HG03378 (cell line): ENCODE measurements at regions not wholly inside any gene's neighbourhood (a gene's known extent, or its start where the extent isn't known, plus 50 kb on each side); places are given as distances from the start of the nearest gene placed in this dataset.
"Not testable (repeated sequence)": the region's sequence is repeated elsewhere in the genome, so short reads cannot be mapped to it uniquely, and the experiment has no call there.

ENCODE experiments used
- ATAC-seq: cut with Tn5 transposase; IDR thresholded peaks from one replicate; pipeline ENCODE4 v1.9.1; 2021; ENCODE audit warnings: mild to moderate bottlenecking, moderate library complexity; ENCODE audit not compliant: unreplicated experiment

DNA sequence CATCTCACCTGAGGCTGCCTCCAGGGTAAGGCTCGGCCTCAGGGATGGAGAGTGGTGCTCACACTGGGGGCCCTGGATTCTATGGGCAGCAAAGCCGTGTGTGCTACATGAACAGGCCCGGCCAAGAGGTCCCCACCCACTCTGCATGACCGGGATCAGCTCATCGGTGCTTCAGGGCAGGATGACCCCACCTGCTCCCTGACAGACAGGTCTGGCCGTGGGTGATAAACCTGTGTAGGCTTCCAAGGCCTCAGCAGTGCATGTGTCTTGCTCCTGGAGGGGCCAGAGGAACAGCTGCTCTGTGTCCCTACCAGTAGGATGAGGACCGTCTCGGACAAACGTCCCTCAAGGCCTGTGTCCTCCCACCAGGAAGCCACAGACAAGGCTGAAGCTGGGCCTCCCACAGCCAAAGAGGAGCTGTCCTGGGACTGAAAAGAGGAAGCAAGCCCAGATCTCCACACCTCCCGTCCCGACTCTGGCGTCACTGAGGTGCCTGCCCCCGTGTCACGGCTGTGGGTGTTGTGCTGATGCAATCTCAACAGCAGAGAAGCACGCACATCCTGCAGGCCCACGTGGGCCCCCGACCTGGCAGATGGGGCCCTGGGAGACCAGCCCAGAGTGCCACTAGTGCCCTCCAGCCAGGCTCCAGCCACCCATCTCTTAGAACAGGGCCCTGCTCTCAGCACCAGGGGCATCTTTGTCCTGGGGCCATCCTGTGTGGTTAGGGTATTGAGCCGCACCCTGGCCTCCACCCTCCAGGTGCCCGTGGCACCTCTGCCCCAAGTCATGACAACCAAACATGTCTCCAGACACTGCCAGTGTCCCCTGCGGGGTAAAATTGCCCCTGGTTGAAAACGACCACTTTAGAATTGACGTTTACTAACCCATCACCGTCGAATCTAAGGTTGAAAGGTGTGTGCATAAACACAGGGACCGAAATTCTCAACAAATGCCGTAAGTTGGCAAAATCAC, 5455.9 kb upstream of the TPTE start:
- ATAC-seq = not testable (repeated sequence)

DNA sequence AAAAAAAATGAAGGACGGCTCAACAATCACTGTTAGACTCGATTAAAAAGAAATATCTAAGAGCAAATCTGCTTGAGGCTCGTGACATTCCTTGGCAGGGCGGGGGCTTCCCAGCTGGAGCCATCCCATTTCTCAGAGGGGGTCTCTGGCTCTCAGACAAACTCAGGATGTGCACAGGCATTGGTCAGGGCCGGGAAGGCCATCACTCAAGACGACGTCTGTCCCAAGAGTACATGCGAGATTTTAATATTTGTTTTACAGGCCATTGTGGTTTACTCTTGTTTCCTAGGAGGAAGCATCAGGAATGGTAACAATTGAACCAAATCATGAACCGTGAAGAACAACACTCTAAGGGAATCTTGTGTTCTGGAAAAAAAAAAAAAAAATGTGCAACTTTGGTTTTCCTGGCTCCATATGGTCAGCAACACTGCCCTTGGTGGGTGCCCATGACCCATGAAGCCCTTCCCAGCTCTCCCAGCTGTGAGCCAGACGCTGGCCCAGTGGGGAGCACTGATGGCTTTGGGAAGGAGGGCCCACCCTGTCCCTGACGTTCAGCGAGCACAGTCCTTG, 5454.6 kb upstream of the TPTE start:
- not testable (repeated sequence) for ATAC-seq

GRCh38 chr21:5067326-5068048, 5453.9 kb upstream of the TPTE start:
- not testable (repeated sequence) for ATAC-seq

DNA sequence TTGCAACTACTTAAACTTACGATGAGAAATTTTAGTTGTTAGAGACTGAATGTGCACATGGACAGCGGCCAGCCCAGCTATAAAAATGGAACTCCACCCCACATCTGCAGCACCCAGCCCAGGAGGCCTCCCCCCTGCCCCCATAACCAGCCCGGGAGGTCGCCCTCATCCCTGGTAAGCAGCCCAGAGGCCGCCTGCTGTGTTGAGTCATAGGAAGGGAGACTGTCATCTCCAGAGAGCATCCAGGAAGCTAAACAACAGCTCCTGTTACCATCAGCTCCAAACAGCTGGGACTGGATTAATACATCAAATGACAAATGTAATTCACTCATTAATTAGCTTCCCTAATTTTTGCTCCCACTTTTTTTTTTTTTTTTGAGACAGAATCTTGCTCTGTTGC, 5452.7 kb upstream of the TPTE start:
- not testable (repeated sequence) for ATAC-seq

DNA sequence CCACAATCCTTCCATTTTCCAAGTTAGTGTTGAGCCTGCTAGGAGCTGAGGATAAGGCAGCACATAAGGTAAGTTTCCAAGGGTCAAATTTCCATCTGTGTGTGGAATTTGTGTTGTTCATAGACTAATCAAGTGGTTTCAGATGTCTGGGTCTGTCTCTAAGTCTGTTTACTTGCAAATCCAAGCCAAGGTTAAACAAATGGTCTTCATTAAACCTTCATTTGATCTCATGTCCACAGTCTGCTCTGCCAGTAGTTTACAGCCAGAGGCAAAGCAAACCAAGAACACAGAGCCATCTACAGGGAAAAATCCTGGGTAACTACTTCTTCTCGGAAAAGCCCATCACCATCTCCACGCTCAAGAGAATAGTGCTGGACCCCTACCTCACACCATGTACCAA, 5450.2 kb upstream of the TPTE start:
- ATAC-seq = not testable (repeated sequence)

DNA sequence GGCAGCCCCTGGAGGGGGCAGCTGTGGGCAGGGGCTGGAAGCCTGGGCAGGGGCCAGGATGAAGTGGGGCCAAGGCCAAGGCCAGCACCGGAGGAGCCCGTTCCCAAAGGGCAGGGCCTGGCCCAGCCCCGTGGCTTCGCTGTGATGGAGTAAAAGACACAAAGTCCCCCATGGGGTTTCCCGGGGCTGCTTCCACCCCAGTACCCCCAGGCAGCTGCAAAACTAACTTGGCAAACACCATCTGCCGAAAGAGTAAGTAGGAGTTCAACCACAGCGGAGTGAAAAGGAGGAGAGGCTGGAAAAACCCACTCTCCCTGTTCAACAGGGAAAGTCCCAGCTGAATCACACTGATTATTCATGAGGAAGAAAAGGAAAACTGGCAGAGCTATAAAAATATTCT, 5444.5 kb upstream of the TPTE start:
- ATAC-seq = not testable (repeated sequence)

DNA sequence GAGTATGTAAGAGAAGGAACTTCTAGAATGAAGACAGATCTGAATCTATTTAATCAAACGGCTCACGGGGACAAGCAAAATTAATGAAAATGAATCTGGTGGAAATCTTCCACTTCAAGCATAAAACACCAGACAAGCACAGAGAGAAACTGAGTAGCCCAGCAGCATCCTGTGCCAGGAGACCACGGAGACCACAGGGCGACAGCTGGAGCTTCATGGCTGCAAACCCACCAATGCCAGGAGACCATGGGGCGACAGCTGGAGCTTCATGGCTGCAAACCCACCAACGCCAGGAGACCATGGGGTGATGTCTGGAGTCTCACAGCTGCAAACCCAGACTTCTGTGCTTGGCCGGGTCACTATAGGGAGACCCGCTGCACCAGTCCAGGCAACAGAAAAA, 5442.0 kb upstream of the TPTE start:
- not testable (repeated sequence) for ATAC-seq

DNA sequence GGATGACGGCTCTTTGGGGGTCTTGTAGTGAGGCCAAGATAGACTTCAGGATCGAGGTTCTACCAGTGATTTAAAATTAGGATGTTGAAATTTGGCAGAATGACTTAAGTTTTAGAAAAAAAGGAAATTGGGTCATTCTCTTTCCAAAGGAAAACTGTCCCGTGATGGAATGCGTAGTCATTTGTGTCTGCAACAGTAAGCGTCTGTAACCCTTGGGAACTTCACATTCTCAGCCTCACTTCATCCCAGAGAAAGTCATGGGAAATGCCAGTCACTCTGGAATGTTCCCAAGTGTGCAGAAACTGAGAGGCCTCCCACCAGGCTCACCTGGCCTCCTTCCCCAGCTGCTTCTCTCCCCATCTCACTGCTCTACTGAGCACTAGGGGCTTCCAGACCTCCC, 5441.4 kb upstream of the TPTE start:
- not testable (repeated sequence) for ATAC-seq

GRCh38 chr21:5084246-5084645, 5437.1 kb upstream of the TPTE start:
- ATAC-seq = not testable (repeated sequence)

DNA sequence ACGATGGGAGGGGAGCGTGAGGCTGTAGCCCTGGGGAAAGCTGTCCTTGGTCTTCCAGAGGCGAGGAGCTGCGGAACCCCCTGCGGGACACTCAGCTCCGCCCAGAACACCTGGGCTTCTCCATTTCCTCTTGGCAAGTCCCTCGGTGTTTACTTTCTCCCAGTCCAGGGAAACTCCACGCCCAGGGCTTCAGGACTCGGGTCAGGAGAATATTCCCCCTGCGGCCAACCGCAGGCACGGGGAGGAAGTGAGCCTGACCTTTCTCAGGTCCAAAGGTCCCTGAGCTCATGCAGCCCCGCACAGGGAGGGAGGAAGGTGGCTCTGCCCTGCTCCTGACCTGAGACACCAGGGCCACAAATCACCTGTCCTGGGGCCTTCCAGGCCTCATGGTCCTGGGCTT, 5435.9 kb upstream of the TPTE start:
- ATAC-seq = not testable (repeated sequence)

DNA sequence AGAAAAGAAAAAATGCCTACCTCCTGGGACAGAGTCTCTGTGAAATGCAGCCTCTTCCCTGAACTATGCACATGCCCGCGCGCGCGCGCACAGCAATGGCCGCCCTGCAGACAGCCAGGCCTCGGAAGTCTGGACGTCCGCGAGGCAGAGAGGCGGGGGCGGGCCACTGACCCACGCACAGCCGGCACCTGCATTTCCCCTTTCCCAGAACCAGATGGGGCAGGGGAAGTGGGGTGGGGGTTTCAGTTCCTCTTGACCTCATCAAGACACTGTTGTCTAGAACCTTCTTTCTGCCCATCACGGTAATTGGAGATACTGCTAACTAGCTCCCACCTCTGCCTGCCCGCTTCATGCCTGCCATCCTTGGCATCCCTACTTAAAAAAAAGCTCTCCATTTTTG, 5435.0 kb upstream of the TPTE start:
- ATAC-seq = not testable (repeated sequence)

GRCh38 chr21:5088820-5089219, 5432.6 kb upstream of the TPTE start:
- not testable (repeated sequence) for ATAC-seq

DNA sequence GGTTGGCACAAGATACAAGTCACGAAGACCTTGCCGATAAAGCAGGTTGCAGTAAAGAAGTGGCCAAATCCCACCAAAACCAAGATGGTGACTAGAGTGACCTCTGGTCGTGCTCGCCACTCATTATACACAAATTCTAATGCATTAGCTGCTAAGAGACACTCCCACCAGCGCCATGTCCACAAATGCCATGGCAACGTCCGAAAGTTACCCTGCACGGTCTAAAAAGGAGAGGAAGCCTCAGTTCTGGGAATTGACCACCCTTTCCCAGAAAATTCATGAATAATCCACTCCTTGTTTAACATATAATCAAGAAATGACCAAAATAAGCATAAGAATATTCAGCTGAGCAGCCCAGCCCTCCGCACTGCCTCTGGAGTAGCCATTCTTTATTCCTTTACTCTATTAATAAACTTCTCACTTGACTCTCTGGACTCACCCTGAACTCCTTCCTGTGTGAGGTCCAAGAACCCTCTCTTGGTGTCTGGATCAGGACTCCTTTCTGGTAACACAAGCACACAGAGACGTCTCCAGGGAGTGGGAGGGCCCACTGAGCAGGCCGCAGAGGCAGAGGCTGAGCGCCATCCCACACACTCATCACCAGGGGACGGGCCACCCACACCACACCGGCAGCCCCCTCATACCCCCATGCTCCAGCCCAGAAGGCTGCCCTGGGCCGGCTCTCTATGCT, 5431.8 kb upstream of the TPTE start:
- not testable (repeated sequence) for ATAC-seq

DNA sequence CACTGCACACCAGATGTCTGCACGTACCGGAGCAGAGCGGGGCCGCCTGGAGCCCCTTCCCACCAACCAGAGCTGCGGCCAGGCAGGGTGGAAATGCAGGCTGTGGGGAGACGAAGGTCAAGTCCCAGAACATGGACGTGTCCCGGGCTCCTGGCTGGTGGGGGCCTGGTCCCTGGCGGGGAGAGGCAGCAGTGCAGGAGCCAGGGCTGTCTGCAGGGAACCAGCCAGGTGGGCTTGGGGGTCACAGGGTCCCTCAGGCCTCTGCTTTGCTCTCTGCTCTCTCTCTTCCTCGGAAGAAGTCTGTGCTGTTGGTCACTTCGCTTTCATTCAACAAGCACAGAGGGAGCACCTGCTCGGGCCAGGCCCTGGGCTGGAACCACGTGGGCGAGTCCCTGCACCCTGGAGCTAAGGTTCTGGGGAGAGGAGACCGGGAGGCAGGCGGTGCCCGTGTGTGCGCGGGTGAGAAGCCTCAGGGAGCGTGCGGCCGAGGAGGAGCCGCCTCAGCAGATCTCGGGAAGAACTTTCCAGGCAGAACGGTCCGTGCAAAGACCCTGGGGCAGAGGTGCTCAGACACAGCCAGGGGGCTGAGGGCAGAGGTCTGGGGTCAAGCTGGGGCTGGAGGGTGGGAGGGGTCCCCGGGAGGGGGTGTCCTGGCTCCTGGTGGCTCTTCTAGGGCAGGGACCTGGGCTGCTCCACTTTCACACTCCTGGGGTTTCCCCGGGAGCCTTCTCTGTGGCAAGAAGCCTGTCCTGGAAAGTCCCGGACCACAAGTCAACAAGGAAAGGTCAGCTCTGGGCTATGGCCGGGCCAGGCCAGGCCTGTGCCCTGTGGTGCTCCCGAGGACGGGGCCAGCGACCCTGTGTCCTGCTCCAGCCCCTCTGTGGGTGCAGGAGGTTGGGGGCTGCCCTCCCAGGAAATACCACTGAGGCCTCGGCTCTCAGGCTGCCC, 5431.0 kb upstream of the TPTE start:
- not testable (repeated sequence) for ATAC-seq

DNA sequence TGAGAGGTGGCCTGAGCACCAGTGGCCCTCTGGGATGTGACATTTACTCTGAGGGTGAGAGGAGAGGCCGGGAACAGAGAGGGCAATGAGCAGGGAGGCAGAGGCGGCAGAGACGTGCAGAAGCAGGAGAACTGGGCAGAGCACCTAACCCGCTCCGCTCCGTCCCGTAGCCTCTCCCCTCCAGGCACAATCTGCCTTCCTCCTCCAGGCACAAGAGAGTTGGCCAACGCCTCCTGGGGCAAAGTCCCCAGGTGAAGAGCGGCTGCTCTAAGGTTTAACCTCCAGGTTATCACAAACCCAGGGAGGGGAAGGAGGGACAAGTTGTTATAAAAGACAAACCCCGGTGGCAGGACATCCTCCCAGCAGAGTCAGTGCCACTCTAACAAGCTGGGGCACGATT, 5430.1 kb upstream of the TPTE start:
- ATAC-seq = not testable (repeated sequence)

DNA sequence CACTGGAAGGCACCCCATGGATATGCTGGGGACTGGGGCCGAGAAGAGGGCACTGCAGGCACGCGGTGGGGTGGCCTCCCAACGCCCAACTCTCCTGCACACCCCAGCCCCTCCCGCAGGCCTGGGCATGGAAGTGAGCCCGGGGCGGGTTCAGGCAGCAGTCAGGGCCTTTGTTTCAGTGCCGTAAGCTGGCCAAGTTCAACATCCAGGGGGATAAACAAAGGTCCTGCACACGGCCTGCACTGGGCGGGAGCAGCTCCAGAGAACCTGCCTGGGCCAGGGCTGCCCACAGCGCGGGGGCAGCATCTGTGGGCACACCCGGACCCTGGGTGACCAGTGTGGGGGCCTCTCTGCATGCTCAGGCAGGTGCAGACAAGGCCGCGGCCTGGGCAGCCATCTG, 5425.8 kb upstream of the TPTE start:
- not testable (repeated sequence) for ATAC-seq

DNA sequence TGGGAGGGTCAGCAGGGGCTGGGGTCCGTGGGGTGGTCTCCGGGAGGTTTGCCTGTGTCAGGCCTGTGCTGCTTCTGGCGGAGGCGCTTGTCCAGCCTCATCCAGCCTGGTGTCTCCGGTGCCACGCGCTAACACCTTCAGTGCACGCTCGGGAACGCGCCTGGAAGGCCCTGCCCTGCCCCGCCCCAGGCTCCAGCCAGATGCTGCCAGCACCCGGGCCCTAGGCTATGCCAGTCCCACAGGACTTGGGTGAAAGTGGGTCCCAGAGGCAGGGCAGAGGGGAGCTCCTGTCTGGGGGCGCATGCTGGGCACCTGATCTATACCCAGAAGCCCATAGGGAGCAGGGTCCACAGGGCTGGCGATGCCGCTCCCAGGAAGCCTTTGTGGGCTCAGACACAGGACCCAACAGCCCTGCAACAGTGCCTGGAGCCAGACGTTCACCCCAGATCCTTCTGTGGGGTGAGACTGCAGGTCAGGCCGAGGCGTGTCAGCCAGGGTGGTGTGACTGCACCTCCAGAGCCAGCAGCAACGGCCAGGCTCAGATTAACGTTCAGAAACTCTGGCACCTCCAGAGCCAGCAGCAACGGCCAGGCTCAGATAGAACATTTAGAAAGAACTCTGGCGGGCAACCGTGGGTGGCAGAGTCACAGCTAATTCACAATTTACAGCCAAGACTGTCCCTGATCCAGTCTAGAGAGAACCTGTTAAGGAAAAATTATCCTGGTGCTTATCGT, 5423.2 kb upstream of the TPTE start:
- ATAC-seq = not testable (repeated sequence)

GRCh38 chr21:5100604-5101174, 5420.7 kb upstream of the TPTE start:
- not testable (repeated sequence) for ATAC-seq

GRCh38 chr21:5101749-5102148, 5419.6 kb upstream of the TPTE start:
- ATAC-seq = not testable (repeated sequence)
